ENCODE measurements at regions not wholly inside any gene's neighbourhood (a gene's known extent, or its start where the extent isn't known, plus 50 kb on each side); places are given as distances from the start of the nearest gene placed in this dataset.

DNA sequence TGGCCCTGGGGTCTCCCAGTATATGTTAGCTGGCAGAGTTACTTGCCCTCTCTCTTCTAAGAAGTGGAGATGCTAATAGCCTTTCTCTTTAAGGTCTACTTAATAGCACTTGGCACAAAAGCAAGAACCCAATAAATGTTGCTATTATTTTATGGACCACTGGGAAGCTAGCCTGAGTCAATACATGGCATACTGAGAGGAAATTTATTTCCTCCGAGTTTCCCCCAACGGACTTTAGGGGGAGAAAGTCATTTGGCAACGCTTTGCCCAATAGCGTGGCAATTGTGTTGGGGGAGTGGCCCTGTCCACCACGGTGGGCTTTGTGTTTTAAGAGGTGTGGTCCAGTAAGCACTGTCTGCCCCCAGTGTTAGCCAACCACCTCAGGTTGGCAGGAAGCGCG, 87.4 kb upstream of the SMNDC1 start:
- TF ChIP-seq POLR2A (IDR thresholded peaks at IDR 0.05; ENCODE audit: low read depth, low read length) = no peak
- TF ChIP-seq POLR2AphosphoS5 (IDR thresholded peaks at IDR 0.05; ENCODE audit: low read depth, low read length) = no peak
- no peak for TF ChIP-seq TAF1 (IDR thresholded peaks at IDR 0.05; ENCODE audit: low read depth, low read length)
- TF ChIP-seq PAX5 (IDR thresholded peaks at IDR 0.05; ENCODE audit: insufficient read depth, low read length, severe bottlenecking) = no peak
- no peak for TF ChIP-seq SPI1 (IDR thresholded peaks at IDR 0.05; ENCODE audit: low read depth, low read length)
- no peak for TF ChIP-seq POU2F2 (IDR thresholded peaks at IDR 0.05; ENCODE audit: low read depth, low read length)

All from GM12891 (cell line).